NB4 (cell line): ENCODE measurements at regions not wholly inside any gene's neighbourhood (a gene's known extent, or its start where the extent isn't known, plus 50 kb on each side); places are given as distances from the start of the nearest gene placed in this dataset.

Experiments
- DNase-seq: peaks from one replicate; pipeline ENCODE4 v3.0.0; 2010; ENCODE audit warnings: low read depth
- H3K4me3 ChIP-seq: one replicate; pipeline ENCODE4 v1.5.1; 2011; ENCODE audit warnings: mild to moderate bottlenecking, low read depth, low read length, moderate library complexity
- CTCF ChIP-seq: IDR thresholded peaks from one replicate; pipeline ENCODE4 v1.5.1; 2012; ENCODE audit warnings: low read depth, low read length
- MAX ChIP-seq: IDR thresholded peaks from 2 replicates; pipeline ENCODE4 v1.6.1; 2011; ENCODE audit warnings: low read depth, low read length
- MYC ChIP-seq: IDR thresholded peaks from 2 replicates; pipeline ENCODE4 v1.6.1; 2011; ENCODE audit warnings: low read depth, low read length
- POLR2A ChIP-seq: IDR thresholded peaks from 2 replicates; pipeline ENCODE4 v1.6.1; 2011; ENCODE audit warnings: mild to moderate bottlenecking; ENCODE audit not compliant: insufficient read length; ENCODE audit errors: extremely low read depth

- no peak overlapping the region for H3K4me3 ChIP-seq
- DNase-seq = no peak
- TF ChIP-seq CTCF = no peak
- TF ChIP-seq MAX = no peak
- no peak for TF ChIP-seq POLR2A
- TF ChIP-seq MYC = no peak
These were observed 143.3 kb downstream of the TES start for GRCh38 chr7:116353647-116354046.

GRCh38 chr7:116354171-116354545 lies 143.8 kb downstream of the TES start:
- no peak overlapping the region for H3K4me3 ChIP-seq
- no peak for TF ChIP-seq MYC
- no peak for TF ChIP-seq POLR2A
- TF ChIP-seq MAX = no peak
- TF ChIP-seq CTCF = no peak
- DNase-seq = no peak

- DNase-seq = no peak
- no peak for TF ChIP-seq MYC
- no peak for TF ChIP-seq POLR2A
- no peak for TF ChIP-seq CTCF
- TF ChIP-seq MAX = no peak
- H3K4me3 ChIP-seq = no peak overlapping the region
These were observed 144.4 kb downstream of the TES start for GRCh38 chr7:116354546-116355423.

GRCh38 chr7:116355424-116355765 lies 144.1 kb upstream of the CAV2 start:
- DNase-seq = no peak
- no peak overlapping the region for H3K4me3 ChIP-seq
- TF ChIP-seq MYC (no peak), POLR2A (no peak), MAX (no peak), CTCF (no peak)

- no peak for TF ChIP-seq CTCF
- TF ChIP-seq MYC = no peak
- TF ChIP-seq POLR2A = no peak
- TF ChIP-seq MAX = no peak
- H3K4me3 ChIP-seq = no peak overlapping the region
- no peak for DNase-seq
These were observed 143.1 kb upstream of the CAV2 start for GRCh38 chr7:116356333-116356965.
